CMK (cell line): ENCODE measurements at regions not wholly inside any gene's neighbourhood (a gene's known extent, or its start where the extent isn't known, plus 50 kb on each side); places are given as distances from the start of the nearest gene placed in this dataset.
"Not testable (repeated sequence)": the region's sequence is repeated elsewhere in the genome, so short reads cannot be mapped to it uniquely, and the experiment has no call there.

Experiments used
- DNase-seq: peaks from one replicate; pipeline ENCODE4 v3.0.0-alpha.2; 2010; ENCODE audit warnings: low read depth

DNA sequence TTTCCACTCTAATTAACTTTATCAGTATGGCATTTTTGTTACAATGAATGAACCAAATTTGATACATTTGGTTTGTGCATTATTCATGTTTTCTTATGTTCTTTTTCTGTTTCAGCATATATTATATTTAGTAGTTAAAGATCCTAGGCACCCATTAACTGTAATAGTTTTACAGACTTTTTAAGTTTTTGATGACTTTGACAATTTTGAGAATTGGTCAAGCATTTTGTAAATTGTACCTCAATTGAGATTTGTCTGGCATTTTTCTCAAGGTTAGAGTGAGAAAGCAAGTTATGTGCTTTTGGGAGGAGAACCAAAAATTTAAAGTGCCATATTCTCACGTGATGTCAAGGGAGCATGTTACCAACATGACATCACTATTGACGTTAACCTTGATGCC lies 1019.2 kb downstream of the CDH11 start:
- DNase-seq = no peak

DNA sequence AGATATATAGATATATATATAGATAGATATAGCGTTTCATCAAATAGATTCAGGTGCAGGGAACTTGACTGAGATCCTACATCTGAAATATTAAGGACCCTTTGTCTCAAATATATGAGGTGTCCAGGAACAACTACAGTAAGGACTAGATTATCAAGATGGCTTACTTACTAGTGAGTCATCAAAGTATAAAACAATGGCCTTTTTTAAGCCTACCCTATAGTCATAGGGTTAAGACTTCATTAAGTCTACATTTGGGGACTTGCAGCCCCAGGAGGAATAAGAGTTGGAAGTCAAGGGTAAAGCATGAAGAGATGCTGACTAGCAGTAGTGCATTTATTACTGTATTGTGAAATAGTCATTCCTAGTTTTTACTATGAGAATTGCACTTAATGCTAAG lies 1023.4 kb downstream of the CDH11 start:
- DNase-seq = no peak

DNA sequence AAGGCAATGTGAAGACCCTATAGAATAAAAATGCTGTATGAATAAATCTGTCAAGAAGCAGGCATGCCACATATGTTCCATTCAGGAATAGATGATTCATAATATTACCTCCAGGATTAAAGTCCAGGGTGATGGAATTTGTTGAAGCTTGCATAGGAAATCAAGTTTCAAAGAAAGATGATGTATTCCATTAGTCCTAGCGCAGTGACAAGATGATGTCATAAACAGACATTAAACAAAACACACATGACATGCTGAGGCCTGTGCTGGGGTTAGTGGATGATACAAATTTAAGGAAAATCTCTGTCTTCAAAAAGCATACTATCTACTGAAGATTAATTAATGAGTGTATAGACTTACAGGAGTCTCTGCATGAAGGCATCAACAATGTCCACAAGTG lies 1025.2 kb downstream of the CDH11 start:
- DNase-seq = no peak

DNA sequence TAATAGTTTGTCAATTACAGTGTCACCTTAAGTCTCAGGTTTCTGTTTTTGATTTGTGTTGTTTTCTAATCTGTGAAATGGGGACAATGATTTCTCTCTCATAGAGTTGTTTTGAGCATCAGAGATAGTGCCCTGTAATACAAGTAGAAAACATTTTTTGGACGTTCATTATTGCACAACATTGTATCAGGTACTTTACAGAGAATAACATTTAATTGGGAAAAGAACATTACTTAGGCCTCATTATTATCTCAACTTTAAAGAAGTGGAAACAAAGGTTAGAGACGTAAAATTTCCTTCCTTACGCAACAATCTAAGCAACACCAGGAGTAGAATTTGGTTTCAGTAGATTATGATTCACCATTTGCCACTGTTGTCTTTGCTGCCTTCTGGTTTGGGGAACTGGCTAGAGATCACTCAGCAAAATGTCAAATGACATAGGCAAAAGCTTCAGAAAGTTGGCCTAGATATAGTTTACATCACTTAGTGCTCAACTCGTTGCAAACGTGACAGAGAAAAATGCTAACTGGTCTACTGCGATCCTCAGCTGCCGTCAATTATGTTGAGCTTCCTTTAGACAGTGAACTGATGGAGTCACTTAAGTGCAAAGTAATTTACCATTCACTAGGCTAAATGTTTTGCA lies 1026.8 kb downstream of the CDH11 start:
- no peak for DNase-seq

DNA sequence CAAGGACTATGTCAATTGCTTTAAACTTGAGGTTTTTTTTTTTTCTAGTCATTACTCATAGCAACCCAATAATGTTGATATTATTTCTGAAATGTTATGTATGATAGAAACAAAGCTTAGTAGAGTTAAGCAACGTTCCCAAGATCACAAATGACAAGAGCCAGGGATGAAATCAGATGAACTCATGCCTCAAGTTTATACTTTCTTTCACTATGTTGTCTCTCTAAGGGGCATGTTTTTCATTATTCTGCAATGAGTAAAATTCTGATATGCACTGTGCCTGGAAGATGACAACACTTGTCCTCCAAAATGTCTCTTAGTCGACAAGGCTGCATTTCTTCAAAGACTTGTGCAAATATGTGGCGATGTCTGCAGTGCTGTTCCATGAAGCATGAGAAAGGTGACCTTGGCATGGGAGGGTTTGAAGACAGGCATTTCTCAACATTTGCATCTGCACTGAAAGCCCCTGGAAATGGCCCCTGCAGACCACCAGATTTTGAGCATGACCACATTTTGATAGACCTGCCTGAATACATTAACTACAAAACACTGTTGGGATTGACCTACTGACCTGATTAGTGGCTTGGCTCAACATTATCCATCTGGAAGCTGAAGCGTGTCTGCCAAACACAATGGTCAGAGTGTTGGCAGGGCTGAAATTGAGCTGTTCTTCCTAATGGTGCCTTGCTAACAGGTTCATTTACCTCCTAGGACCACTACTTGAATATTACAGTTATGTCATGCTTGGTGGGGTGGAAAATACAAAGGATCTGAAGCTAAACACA lies 1027.5 kb downstream of the CDH11 start:
- DNase-seq = no peak

DNA sequence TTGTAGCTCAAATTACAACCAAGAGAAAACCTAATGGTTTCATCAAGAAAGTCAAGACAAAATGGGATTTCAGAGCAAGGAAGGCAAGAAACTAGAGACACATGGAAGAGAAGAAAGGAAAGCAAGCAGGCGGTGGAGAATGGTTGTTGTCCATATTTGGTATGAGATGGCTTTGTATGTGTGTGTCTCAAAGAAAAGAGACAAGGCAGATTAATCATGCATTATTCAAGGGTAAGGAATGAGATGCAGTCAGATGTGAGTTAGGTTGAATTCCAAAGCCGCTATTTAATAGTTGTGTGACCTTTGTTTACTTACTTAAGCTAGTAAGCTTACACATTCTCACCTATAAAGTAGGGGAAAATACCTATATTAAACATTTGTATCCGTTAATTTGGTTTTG lies 1029.6 kb downstream of the CDH11 start:
- no peak for DNase-seq

DNA sequence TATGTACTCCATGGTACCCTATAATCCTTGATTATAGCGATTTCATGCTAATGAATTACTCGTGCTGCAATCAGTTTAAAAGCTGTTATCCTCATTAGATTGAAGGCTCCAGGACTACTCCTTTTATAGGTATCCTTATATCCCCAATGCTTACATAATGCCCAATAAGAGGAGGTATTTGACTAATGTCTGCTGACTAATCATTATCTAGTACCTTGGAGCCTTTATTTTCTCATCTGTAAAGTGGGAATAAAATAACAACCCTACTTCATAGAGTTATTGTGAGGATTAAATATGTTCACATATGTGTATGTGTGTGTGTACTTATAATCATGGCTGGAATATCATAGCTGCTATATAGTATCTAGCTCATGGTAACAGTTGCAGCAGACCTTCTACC lies 1031.5 kb downstream of the CDH11 start:
- no peak for DNase-seq

DNA sequence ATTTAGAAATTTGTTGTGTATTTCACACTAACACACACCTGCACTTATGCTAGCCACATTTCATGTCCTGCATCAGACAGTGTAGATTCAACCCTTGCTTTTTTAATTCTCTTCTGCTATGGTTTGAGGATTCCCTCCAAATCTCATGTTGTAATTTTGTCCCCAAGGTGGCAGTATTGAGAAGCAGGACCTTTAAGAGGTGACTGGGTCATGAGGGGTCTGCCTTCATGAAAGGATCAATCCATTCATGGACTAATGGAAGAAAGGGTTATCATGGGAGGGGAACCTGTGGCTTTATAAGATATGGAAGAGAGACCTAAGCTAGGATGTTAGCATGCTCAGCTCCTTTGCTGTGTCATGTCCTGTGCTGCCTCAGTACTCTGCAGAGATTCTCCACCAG lies 1032.2 kb downstream of the CDH11 start:
- no peak for DNase-seq

DNA sequence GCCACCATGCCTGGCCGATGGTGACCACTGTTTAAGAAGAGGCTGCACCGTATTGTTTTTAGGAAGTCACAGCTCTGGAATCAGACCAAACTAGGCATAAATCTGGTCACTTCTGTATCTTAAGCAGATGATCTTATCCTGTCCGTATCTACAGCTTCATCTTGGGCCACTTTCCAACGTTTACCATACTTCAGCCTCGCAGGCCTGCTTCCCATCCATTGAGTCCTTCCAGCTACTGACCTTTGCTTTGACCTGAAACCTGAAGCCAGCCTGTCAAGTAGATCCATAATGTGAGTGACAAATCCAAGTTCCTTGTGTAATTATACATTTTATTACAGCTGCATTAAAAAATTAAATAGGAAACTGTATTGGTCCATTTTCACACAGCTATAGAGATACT lies 1033.0 kb downstream of the CDH11 start:
- DNase-seq = no peak

DNA sequence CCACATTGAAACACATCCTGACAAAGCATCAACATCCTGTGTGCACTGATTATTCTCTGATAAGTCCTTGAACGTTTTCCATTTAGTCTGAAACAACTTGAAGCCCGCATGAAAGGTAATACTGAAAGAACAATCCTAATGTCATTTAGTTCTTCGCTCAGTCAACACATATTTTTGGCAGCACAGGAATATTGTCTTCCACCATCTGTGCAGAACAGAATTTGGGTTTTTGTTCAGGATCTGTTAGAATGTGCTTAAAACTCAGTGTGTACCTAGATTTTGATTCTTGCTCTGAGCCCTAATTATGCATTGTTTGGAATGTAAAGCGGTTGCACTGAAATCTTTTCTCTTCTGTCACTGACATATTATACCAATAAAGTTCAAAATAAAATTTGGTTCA lies 1036.6 kb downstream of the CDH11 start:
- no peak for DNase-seq

DNA sequence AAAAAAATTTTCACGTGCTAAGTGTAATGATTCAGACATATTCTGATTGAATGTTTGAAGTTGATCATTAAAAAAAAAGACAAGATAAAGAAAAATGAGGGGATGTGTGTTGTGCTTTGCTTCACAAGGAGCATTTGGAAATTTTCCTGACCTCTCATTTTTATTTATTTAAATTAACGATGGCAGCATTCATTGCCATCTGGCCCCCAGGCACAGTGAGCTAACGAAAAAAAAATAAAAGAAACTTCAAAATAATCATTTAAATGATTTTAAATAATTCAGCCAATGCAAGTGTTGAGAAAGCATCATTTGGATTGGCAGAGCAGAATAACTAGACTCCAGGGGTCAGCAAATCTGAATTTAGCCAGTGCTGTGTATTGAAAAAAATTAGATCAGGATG lies 1037.2 kb downstream of the CDH11 start:
- no peak for DNase-seq

DNA sequence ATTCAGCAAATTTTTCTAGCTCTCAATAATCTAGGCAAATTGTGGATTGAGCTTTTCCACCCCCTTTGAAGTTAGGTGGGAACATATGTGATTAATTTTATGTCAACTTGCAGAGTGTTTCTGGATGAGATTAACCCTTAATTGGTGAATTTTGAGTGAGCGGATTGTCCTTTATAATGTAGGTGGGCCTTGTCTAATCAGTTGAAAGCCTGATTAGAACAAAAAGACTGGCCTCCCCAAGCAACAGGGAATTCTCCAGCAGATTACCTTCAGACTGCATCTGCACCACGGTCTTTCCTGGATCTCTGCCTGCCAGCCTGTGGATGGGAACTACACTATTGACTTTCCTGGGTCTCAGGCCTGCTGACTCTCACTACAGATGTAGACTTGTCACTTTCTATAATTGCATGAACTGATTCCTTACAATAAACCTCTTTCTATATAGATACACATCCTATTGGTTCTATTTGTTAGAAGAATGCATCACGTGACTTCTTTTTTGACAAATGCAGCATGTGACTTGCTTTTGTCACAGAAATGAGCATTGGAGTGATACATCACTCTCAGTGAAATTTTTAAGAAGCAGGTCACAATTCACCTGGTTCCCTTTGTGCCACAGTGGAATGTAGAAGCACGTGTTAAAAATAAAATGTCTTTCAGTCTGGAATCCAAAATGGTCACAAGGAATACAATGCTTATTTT lies 1038.3 kb downstream of the CDH11 start:
- DNase-seq = no peak

DNA sequence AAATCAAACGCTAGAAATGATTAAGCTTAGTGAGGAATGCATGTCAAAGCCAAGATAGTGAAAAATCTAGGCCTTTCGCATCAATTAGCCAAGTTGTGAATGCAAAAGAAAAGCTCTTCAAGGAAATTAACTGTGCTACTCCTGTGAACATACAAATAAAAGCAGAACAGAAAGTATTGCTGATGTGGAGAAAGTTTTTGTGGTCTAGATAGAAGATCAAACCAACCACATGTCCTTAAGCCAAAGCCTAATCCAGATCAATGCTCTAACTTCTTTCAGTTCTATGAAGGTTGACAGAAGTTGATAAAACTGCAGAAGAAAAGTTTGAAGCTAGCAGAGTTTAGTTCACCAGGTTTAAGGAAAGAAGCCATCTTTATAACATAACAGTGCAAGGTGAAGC lies 1044.6 kb downstream of the CDH11 start:
- no peak for DNase-seq

DNA sequence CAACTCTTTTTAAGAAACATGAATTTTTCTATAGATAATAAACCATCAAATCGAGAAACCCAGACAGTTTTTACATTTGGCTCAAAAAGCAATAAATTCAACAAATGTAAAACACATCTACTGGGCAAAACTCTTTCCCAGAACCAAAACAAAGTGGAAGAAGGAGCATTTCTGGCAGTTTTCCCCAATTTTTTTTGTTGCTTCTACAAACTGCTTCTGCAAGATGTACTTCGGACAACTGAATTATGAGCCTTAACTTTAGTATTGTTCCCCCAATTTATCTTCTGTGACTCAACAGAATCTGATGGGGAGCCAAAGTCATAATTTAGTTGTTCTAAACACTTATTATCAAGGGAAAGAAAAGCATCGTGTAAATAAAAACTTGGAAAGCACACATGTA lies 1047.2 kb downstream of the CDH11 start:
- DNase-seq = no peak

DNA sequence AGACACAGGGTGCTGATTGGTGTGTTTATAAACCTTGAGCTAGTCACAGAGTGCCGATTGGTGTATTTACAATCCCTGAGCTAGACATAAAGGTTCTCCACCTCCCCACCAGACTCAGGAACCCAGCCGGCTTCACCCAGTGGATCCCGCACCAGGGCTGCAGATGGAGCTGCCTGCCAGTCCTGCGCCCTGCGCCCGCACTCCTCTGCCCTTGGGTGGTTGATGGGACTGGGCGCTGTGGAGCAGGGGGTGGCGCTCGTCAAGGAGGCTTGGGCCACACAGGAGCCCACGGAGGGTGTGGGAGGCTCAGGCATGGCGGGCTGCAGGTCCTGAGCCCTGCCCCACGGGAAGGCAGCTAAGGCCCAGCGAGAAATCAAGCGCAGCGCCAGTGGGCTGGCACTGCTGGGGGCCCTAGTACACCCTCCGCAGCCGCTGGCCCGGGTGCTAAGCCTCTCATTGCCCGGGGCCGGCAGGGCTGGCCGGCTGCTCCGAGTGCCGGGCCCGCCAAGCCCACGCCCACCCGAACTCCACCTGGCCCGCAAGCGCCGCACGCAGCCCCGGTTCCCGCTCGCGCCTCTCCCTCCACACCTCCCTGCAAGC lies 1049.6 kb downstream of the CDH11 start:
- not testable (repeated sequence) for DNase-seq

DNA sequence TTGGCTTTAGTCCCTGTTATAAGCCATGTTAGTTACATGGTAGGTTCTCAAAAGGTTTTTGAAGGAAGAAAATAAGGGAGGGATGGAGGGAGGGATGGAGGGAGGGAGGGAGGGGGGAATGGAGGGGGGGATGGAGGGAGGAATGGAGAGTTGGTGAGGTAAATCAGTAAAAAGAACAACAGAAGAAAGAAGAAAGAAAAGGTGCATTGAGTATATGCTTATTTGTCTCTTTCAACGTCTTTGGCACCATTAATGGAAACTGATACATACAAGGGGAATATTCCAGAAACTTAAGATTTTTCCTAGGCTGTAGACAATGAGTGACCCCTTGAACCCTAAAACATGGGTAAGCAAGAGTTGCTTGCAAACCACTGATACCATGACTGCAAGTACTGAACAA lies 1056.3 kb downstream of the CDH11 start:
- no peak for DNase-seq

DNA sequence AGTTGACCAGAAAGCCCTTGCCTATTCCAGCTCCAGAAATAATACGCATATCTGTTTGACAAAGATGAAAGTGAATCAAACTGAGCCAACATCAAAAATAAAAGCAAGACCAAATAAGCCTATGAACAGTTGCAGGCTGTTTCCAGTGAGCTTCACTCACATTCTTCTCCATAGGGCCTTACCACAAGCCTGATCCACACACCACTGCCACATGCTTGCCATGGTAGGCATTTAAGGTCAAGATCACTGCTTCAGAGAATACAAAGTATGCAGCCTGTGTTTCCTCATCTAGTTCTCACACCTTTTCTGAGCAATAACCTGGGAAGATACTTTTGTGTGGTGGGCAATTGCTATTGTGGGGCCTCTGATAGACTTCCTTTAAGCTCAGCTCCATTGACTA lies 1060.2 kb downstream of the CDH11 start:
- no peak for DNase-seq

DNA sequence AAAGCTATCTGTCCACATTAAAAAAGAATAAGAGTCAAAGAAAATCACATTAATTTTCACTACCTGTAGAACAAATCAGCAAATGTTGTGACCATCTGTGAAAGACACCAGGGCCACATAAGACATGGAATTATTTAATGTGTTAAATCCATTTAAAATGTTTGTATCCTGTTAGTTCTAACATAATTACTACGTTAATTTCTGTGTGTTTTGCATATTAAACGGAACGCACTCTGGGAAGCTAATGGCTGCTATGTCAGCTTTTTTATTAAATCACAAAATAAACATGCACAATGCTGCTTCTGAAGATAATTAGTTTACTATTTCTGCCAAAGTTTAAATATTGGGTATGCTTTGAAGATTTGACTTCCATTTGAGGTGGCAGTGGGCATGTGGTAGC lies 1061.2 kb downstream of the CDH11 start:
- no peak for DNase-seq

DNA sequence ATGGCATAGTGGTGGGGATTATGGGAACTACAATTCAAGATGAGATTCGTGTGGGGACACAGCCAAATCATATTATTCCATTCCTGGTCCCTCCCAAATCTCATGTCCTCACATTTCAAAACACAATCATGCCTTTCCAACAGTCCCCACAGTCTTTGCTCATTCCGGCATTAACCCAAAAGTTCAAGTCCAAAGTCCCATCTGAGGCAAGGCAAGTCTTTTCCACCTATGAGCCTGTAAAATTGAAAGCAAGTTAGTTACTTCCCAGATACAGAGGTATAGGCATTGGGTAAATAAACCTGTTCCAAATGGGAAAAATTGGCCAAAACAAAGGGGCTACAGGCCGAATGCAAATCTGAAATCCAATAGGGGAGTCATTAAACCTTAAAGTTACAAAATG lies 1063.2 kb downstream of the CDH11 start:
- DNase-seq = no peak

DNA sequence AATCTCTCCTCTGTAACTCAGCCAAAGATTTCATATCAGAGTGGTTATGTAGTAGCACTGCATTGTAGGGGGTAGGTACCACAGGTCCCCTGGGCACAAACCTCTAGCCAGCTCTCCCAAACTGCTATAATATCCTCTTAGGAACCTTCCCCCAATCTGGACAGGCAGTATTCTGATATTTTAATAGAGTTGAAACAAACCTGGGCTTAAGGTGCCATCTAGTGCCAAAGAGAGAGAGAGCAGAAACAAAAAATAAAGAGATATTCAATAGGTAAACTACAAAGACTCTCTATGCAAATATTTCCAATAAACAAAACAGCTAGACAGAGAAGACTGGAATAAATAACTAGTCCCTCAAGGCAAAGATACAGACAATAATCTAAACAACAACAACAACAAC lies 1070.0 kb downstream of the CDH11 start:
- DNase-seq = no peak

DNA sequence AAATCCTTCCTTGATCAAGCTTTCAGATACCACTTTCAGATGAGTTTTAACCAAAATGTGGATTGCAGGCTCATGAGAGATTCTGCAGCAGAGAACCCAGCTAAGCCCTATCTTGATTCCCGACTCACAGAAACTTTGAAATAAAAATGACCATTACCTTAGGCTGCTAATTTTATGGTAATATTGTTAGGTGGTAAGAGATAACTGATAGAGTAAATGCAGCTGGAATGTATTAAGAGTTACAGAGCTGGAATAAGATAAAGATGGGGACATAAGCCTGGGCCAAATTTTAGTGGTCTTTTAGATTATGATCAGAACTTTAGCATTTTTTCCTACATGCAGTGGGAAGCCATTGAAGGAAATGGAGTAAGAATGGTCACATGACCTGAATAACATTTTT lies 1074.0 kb downstream of the CDH11 start:
- no peak for DNase-seq

DNA sequence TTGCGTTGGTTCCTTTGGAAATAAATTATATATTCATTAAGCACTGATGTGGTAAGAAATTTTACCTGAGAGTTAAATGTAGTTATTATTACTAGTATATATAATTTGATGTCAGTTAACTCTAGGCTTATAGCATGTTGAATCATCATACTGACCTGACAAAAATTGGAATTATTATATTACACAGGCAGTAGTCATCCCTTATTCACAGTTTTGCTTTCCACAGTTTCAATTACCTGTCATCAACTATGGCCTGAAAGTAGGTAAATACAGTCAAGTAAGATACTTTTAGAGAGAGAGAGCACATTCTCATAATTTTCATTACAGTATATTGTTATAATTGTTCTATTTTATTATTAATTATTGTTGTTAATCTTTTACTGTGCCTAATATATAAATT lies 1074.7 kb downstream of the CDH11 start:
- DNase-seq = no peak

DNA sequence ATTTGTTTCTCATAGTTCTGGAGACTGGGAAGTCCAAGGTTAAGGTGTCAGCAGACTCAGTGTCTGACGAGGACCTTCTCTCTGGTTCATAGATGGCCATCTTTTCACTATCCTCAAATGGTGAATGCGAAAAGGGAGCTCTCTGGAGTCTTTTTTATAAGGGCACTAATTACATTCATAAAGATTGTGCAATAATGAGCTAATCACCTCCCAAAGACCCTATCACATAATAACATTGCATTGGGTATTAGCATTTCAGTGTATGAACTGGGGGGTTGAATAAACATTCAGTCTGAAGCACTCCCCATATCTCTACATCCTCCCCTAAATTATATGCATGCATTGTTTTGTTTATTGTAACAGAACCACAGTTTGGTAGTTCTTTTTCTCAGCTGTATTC lies 1086.5 kb downstream of the CDH11 start:
- DNase-seq = no peak
